ENCODE measurements at regions not wholly inside any gene's neighbourhood (a gene's known extent, or its start where the extent isn't known, plus 50 kb on each side); places are given as distances from the start of the nearest gene placed in this dataset.

- H3K4me3 ChIP-seq (ENCODE audit: low read length) = peak overlapping the region; percentile 61
- no peaks in the 10 kb centered on the region for H3K36me3 ChIP-seq (ENCODE audit: insufficient read depth, low read depth, low read length)
- no peaks in the 10 kb centered on the region for H3K27me3 ChIP-seq (ENCODE audit: insufficient read depth, low read length)
- no peaks in the 10 kb centered on the region for H3K9me3 ChIP-seq (ENCODE audit: insufficient read depth, low read depth, low read length)
- peak overlapping the region; percentile 17; the same call in 1 of the 2 replicates for H3K9ac ChIP-seq (ENCODE audit: low read depth, low read length)
- no peak overlapping the region for H3K27ac ChIP-seq (ENCODE audit: low read length)
- peaks cover 12% of the 10 kb centered on the region; the same call in 1 of the 2 replicates for H3K4me1 ChIP-seq (ENCODE audit: insufficient read depth, low read length)
These were observed 86.3 kb downstream of the ASCL1 start for GRCh38 chr12:103043531-103044486.

DNA sequence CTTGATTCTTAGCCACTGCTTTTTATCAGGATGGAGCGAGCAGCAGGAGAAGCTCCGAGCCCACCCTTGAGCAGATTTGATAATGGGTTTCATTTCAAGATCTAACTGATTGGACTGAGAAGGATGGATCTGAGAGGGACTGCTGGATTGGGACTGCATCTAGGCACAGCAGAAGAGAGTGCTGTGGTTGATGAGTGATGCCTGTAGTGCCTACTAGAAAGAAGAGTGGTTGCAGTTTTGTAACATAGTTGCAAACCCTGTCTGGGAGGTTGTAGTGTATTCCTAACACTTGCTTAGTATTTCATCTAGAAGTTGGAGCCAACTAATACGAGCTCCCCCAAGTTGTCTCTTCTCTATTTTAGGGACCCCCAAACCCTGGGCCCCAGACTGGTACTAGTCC, 88.7 kb downstream of the ASCL1 start:
- peaks cover 12% of the 10 kb centered on the region; the same call in 1 of the 2 replicates for H3K4me1 ChIP-seq (ENCODE audit: insufficient read depth, low read length)
- no peaks in the 10 kb centered on the region for H3K36me3 ChIP-seq (ENCODE audit: insufficient read depth, low read depth, low read length)
- no peaks in the 10 kb centered on the region for H3K27me3 ChIP-seq (ENCODE audit: insufficient read depth, low read length)
- no peak overlapping the region for H3K27ac ChIP-seq (ENCODE audit: low read length)
- no peak overlapping the region for H3K9ac ChIP-seq (ENCODE audit: low read depth, low read length)
- no peak overlapping the region for H3K4me3 ChIP-seq (ENCODE audit: low read length)
- H3K9me3 ChIP-seq (ENCODE audit: insufficient read depth, low read depth, low read length) = no peaks in the 10 kb centered on the region

GRCh38 chr12:103050273-103050672, 92.8 kb downstream of the ASCL1 start:
- H3K9ac ChIP-seq (ENCODE audit: low read depth, low read length) = no peak overlapping the region
- H3K4me1 ChIP-seq (ENCODE audit: insufficient read depth, low read length) = no peaks in the 10 kb centered on the region
- H3K9me3 ChIP-seq (ENCODE audit: insufficient read depth, low read depth, low read length) = no peaks in the 10 kb centered on the region
- H3K27me3 ChIP-seq (ENCODE audit: insufficient read depth, low read length) = no peaks in the 10 kb centered on the region
- no peak overlapping the region for H3K4me3 ChIP-seq (ENCODE audit: low read length)
- no peak overlapping the region for H3K27ac ChIP-seq (ENCODE audit: low read length)
- no peaks in the 10 kb centered on the region for H3K36me3 ChIP-seq (ENCODE audit: insufficient read depth, low read depth, low read length)

DNA sequence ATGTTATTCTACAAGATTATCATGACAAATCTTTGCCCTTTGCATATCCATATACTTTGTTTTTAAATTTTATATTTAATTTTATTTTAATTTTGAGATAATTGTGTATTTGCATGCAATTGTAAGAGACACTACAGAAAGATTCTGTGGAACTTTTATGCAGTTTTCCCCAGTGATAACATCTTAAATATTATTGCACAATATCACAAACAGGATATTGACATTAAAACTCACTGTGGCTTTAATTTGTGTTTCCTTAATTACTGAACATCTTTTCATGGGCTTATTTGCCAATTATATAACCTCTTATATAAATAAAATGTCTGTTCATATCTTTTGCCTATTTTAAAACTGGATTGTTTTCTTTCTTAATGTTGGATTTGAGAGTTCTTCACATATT, 95.6 kb downstream of the ASCL1 start:
- no peaks in the 10 kb centered on the region for H3K36me3 ChIP-seq (ENCODE audit: insufficient read depth, low read depth, low read length)
- no peak overlapping the region for H3K4me3 ChIP-seq (ENCODE audit: low read length)
- H3K9me3 ChIP-seq (ENCODE audit: insufficient read depth, low read depth, low read length) = no peaks in the 10 kb centered on the region
- no peaks in the 10 kb centered on the region for H3K27me3 ChIP-seq (ENCODE audit: insufficient read depth, low read length)
- no peaks in the 10 kb centered on the region for H3K4me1 ChIP-seq (ENCODE audit: insufficient read depth, low read length)
- H3K27ac ChIP-seq (ENCODE audit: low read length) = no peak overlapping the region
- no peak overlapping the region for H3K9ac ChIP-seq (ENCODE audit: low read depth, low read length)

DNA sequence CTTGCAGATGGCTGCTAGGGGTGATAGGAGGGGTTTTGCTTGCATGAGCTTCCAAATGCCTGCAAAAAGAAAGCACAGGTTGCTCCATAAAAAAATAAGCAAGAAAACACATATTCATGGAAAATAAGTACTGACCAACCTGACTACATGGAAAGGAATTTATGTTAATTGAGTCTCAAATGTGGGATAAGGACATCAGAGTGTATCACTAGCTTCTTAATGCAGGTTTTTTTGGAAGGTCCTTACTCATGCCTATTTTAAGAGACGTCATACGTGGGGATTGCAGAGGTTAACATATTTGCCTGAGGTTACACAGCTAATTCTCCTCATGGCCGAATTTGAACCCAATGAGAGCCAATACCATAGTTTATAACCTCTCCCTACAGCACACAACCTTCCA, 116.2 kb downstream of the ASCL1 start:
- Histone ChIP-seq H3K27me3 (ENCODE audit: insufficient read depth, low read length) (no peaks in the 10 kb centered on the region), H3K27ac (ENCODE audit: low read length) (no peak overlapping the region), H3K36me3 (ENCODE audit: insufficient read depth, low read depth, low read length) (no peaks in the 10 kb centered on the region)

GRCh38 chr12:103075848-103076247, 118.4 kb downstream of the ASCL1 start:
- H3K4me1 ChIP-seq (ENCODE audit: insufficient read depth, low read length) = no peaks in the 10 kb centered on the region
- no peak overlapping the region for H3K4me3 ChIP-seq (ENCODE audit: low read length)
- no peak overlapping the region for H3K9ac ChIP-seq (ENCODE audit: low read depth, low read length)
- H3K9me3 ChIP-seq (ENCODE audit: insufficient read depth, low read depth, low read length) = no peaks in the 10 kb centered on the region; the same call in 1 of the 2 replicates
- H3K27me3 ChIP-seq (ENCODE audit: insufficient read depth, low read length) = no peaks in the 10 kb centered on the region
- H3K27ac ChIP-seq (ENCODE audit: low read length) = no peak overlapping the region
- no peaks in the 10 kb centered on the region for H3K36me3 ChIP-seq (ENCODE audit: insufficient read depth, low read depth, low read length)

More for the DNA sequence above, 116.2 kb downstream of the ASCL1 start:
- Histone ChIP-seq H3K4me3 (ENCODE audit: low read length) (no peak overlapping the region), H3K4me1 (ENCODE audit: insufficient read depth, low read length) (no peaks in the 10 kb centered on the region), H3K9me3 (ENCODE audit: insufficient read depth, low read depth, low read length) (no peaks in the 10 kb centered on the region), H3K9ac (ENCODE audit: low read depth, low read length) (no peak overlapping the region)

DNA sequence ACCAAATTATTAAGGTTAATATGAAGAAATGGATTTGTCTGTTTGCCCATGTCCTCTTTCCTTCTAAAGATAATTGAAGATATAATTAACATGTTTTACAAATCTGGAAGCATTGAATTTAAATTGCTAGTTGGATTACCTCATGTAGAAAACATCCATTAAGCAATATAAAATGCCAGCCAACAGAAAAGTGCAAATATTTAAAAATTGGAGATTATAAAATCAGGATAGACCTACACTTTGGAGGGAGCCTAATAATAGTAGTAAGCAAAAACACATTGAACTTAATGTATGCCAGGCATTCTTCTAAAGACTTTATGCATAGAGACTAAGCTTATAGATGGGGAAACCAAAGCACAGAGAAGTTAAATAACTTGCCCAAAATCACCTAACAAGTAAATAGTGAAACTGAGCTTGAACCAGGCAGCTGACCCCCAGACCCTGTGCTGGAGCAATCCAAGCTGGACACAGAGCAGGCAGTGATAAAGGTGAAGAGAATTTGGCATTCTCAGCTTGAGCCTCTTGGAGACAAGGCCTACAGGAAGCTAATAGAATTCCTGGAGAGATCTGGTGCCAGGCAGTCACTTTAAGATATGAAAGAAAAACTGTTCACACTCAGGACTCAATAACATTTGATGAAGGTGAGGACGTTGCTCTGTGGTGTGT, 119.8 kb downstream of the ASCL1 start:
- Histone ChIP-seq H3K27ac (ENCODE audit: low read length) (no peak overlapping the region), H3K27me3 (ENCODE audit: insufficient read depth, low read length) (no peaks in the 10 kb centered on the region), H3K36me3 (ENCODE audit: insufficient read depth, low read depth, low read length) (no peaks in the 10 kb centered on the region), H3K4me1 (ENCODE audit: insufficient read depth, low read length) (no peaks in the 10 kb centered on the region), H3K9ac (ENCODE audit: low read depth, low read length) (no peak overlapping the region), H3K9me3 (ENCODE audit: insufficient read depth, low read depth, low read length) (no peaks in the 10 kb centered on the region; the same call in 1 of the 2 replicates), H3K4me3 (ENCODE audit: low read length) (no peak overlapping the region)

DNA sequence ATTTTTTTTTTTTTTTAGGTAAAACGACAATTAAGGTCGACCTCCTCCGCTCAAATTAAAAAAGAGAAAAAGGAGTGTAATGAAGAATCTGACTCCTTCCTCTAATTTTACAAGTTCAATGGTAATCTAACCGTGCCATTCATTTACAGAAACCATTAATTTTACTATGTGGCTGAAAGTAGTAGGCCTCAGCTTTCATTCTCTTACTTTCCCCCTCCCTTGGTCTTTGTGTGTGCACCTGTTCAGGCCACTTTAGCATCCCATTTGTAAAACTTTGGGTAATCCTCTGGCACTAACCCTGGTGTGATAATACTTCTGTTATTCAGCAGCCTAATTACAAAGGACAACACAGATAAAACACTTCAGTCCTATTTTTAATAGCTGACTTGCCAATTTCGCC, 128.1 kb downstream of the ASCL1 start:
- Histone ChIP-seq H3K27ac (ENCODE audit: low read length) (no peak overlapping the region), H3K4me1 (ENCODE audit: insufficient read depth, low read length) (peaks cover 3% of the 10 kb centered on the region; the same call in 1 of the 2 replicates), H3K9ac (ENCODE audit: low read depth, low read length) (no peak overlapping the region), H3K36me3 (ENCODE audit: insufficient read depth, low read depth, low read length) (no peaks in the 10 kb centered on the region), H3K4me3 (ENCODE audit: low read length) (no peak overlapping the region), H3K27me3 (ENCODE audit: insufficient read depth, low read length) (no peaks in the 10 kb centered on the region), H3K9me3 (ENCODE audit: insufficient read depth, low read depth, low read length) (no peaks in the 10 kb centered on the region; the same call in 1 of the 2 replicates)

DNA sequence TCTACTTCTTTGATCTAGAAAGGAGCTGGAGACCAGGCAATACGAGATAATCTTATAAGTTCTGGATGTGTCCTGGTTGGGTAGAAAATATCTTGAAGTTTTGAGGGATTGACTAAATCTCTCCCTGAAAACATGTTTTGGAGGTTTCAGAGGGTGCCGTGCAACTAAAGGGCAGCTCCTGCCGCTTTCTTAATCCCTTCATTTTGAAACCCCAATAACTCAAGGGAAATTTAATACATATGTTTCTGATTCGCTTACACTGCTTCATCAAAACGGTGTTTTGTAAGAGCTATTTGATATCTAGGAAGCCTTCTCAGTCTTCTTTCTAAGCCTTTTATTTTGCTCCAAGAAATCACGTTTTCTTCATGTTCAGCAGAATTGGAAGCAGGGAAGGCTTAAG, 129.0 kb downstream of the ASCL1 start:
- Histone ChIP-seq H3K9me3 (ENCODE audit: insufficient read depth, low read depth, low read length) (no peaks in the 10 kb centered on the region), H3K9ac (ENCODE audit: low read depth, low read length) (no peak overlapping the region), H3K36me3 (ENCODE audit: insufficient read depth, low read depth, low read length) (no peaks in the 10 kb centered on the region), H3K27me3 (ENCODE audit: insufficient read depth, low read length) (no peaks in the 10 kb centered on the region), H3K4me3 (ENCODE audit: low read length) (no peak overlapping the region), H3K4me1 (ENCODE audit: insufficient read depth, low read length) (peaks cover 6% of the 10 kb centered on the region; the same call in 1 of the 2 replicates), H3K27ac (ENCODE audit: low read length) (no peak overlapping the region)

- no peaks in the 10 kb centered on the region for H3K9me3 ChIP-seq (ENCODE audit: insufficient read depth, low read depth, low read length)
- no peaks in the 10 kb centered on the region for H3K36me3 ChIP-seq (ENCODE audit: insufficient read depth, low read depth, low read length)
- no peaks in the 10 kb centered on the region for H3K27me3 ChIP-seq (ENCODE audit: insufficient read depth, low read length)
- H3K4me3 ChIP-seq (ENCODE audit: low read length) = no peak overlapping the region
- H3K4me1 ChIP-seq (ENCODE audit: insufficient read depth, low read length) = peaks cover 17% of the 10 kb centered on the region
- no peak overlapping the region for H3K9ac ChIP-seq (ENCODE audit: low read depth, low read length)
- H3K27ac ChIP-seq (ENCODE audit: low read length) = no peak overlapping the region
These were observed 136.1 kb downstream of the ASCL1 start for GRCh38 chr12:103093499-103094106.

GRCh38 chr12:103097496-103097895, 140.0 kb downstream of the ASCL1 start:
- Histone ChIP-seq H3K4me1 (ENCODE audit: insufficient read depth, low read length) (peaks cover 5% of the 10 kb centered on the region; the same call in 1 of the 2 replicates), H3K9me3 (ENCODE audit: insufficient read depth, low read depth, low read length) (no peaks in the 10 kb centered on the region), H3K27ac (ENCODE audit: low read length) (no peak overlapping the region), H3K4me3 (ENCODE audit: low read length) (no peak overlapping the region), H3K27me3 (ENCODE audit: insufficient read depth, low read length) (no peaks in the 10 kb centered on the region), H3K36me3 (ENCODE audit: insufficient read depth, low read depth, low read length) (no peaks in the 10 kb centered on the region), H3K9ac (ENCODE audit: low read depth, low read length) (no peak overlapping the region)
